Activated CD4-positive, alpha-beta T cell treated with anti-CD3 and anti-CD28 coated beads for 24 hours (primary cell): ENCODE measurements at regions not wholly inside any gene's neighbourhood (a gene's known extent, or its start where the extent isn't known, plus 50 kb on each side); places are given as distances from the start of the nearest gene placed in this dataset.

Experiments
- DNase-seq, 2 donors: peaks; one replicate each; pipeline ENCODE4 v3.0.0-alpha.2; 2020; ENCODE audit warnings: low read depth in 2 of 2

DNA sequence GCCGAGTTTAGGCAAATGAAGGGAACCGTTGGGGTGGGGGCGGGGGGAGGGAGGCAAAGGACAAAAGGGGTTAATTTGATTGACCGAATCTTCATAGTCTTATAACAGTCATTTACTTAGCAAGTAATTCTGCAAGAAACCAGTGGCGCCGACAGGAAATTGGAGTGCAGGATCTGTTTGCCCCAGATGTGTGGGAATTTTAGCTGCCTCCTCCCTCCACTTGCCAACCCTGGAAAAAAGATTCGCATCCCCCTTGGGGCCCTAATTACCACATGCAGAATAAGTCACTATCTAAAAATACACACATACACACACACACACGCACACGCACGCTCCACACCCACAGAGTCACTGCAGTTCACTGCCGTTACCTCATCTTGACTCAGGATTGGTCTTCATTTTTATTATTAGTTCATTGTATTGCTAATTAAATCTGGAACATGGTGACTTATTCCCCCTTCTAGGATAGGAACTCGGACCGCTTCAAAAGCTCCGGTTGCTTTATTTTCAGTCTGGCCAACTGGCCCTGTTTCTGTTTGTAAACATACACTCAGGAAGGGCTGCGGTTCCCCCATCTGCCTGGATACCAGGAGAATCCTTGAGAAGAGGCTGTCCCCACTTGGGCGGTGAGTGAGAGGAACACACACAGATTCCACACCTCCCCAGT, 241.6 kb upstream of the SALL1 start:
- no peak for DNase-seq

DNA sequence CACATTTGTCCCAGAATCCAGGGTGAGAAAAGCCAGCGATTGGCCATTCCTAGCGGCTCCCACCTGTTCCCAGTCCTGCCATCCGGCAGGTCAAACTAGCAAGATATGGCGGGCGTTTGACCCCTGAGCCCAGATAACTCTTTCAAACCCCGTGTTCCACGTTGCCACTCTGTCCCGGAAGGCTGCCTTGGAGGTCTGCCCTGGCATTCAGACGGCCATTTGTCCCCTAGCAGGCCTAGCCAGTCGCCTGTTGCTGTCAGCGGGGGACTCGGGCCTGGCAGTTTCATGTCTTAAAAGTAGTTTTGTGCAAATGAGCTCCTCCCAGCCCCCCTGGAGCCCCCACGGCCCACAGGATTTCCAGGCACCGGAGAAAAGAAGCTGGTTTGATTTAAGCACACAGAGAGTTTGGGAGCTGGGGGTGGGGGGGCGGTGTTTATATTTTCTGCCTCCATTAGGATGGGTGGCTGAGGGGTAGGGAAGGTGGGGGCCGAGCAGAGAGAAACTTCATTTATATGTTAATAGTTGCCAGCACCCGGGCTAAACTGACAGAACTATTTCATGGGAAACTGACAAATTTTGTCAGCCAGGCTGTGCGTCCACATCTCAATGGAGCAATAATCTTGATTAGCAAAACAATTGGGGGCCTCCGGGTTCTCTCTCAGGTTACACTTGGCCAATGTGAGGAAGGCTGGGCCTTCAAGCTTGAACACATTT, 240.9 kb upstream of the SALL1 start:
- DNase-seq = no peak

DNA sequence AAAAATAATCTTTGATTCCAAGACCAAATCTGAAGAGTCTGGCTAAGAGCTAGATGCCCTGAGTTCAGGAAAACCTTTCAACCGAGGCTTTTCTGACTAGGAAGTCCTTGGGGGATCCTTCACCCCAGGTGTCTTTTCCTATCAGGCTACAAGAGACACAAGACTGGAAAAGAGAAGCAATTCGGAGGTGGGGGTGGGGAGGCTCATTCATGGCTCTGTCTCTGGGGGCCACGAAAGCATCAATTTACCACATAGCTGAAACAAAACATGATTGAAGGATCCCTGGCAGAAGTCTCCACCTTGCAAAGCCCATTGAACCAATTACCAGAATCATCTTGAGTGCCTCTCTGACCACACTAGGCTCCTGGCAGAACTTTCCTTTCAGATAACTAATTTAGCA, 239.8 kb upstream of the SALL1 start:
- no peak for DNase-seq

DNA sequence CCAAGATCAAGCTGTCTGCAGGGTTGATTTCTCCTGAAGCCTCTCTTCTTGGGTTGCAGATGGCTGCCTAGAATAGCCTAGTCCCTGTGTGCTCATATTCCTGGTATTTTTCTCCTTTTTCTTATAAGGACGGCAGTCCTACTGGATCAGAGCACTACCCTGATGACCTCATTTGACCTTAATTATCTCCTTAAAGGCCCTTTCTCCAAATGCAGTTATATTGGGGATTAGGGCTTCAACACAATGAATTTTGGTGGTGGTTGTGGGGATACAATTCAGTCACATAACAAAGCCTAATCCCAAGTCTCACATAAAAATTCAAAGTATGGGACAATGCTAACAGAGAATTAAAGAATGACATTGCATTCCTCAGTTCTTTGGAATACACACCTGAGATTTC, 238.8 kb upstream of the SALL1 start:
- no peak for DNase-seq

DNA sequence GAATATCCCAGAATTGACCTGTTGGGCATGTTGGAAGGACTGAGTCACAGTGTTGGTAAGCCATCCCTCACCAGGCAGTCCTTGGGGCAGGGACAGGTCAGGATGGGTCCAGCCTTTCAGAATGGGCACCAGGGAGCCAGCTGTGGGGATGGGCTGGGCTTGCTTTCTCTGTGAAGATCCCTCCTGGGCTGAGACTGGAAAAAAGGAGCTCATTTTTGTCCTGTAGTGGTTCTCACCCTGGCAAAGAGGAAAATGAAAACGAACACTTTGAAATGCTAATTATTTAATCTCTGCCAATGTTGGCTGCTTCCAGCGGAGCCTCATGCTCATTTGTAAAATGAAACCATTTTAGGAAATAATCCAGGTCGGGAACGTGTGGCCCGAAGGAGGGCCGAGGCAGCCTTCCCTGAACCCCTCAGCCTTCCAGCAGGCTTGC, 237.5 kb upstream of the SALL1 start:
- DNase-seq = no peak

DNA sequence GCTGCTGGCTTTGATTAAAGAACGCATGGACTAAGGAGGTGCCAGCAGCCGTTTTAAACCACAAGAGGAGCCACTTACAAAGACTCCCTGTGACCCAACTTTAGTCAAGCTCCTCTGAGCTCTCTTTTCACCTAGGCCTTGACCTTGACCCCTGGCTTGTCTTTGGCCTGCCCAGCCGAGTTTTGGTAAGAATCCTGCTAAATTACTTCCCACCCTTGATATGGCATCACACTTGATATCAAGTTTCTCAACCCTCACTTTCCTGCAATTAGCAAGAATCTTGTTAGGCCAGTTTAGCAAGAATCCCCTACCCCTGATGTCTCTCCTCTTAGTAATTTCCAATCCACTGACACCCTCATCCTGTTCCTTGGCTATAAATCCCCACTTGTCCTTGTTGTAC, 232.8 kb upstream of the SALL1 start:
- no peak for DNase-seq

DNA sequence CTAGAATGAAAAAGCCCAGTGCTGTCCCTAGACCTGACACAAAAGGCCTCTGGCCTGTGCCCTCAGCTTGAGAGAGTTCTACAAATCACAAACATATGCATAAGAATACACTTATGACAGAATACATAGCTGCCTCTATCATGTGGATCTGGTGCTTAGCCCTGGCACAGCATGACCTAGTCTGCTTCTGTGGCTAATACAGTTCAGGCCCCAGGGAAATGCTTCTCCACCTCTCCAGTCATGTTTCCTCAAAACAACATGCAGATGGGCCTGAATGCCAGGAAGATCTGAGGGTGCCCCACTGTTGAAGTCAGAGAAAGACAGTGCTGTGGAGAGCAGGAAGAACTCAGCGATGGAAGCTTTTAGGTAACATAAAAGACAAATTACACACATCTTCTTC, 231.9 kb upstream of the SALL1 start:
- DNase-seq = no peak

DNA sequence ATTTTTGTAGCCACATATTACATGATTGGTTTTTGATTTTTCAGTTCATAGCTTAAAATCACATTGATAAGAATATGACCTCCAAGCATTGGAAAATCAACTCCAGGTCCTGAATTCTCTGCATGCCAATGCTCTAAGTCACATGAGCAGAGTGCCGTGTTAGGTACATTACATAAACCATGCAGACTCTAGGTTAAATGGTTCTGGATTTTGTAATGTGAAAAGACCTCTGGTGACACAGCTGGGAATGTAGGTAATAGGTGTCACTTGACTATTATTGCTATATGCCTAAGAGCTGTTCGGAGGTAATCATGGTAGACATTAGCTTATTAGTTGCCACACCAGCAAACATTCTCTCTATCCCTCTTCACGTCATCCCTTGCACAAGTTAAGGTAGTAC, 231.1 kb upstream of the SALL1 start:
- DNase-seq = no peak

DNA sequence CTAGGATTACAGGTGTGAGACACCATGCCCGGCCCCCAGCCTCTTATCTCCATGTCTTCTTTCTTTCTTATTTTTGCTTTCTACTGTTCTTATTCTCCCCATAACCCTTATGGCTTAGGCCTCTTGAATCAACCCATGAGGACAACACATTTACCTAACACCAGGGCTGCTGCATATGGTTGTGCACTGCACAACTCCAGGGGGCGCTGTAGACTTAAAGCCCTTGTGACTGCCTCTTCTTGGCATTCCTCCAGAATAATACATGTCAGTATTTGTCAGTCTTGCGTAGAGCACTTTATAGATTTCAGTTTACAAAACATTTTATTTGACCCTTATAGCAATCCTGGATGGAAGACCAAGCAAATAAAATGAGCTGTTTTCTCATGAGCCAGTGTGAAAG, 225.0 kb upstream of the SALL1 start:
- no peak for DNase-seq

DNA sequence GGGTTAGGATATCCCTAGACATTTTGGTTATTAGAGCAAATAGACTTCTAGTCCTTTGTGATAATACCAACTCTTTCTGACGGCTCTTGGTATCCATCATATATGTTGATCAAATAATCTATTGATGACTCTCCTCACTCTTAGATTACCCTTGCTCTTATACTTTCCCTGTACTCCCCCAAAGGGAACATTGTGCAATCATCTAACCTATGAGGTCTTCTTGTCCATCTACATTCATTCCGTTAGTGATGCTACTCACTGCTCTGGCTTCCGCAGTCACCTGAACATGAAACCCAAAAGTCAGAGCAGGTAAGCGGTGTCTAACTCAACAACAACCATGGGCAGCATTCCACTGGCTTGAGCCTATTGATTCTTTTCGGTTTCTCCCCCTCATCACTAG, 223.7 kb upstream of the SALL1 start:
- DNase-seq = no peak

DNA sequence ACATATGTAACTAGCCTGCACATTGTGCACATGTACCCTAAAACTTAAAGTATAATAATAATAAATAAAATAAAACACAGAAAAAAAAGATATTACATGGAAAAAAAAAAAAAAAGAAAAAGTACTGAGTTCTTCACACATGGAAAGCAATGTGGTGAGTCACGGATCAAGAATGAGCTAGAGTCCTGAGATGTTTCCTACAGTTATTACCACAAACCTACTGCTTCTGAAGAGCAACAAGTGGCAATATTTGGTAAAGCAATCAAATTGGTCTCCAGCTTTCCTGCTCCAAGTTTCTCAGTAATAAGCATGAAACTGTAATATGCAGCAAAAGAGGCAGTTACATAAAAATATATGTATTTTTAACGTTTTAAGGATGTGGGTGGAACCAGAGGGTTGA, 223.3 kb upstream of the SALL1 start:
- no peak for DNase-seq

DNA sequence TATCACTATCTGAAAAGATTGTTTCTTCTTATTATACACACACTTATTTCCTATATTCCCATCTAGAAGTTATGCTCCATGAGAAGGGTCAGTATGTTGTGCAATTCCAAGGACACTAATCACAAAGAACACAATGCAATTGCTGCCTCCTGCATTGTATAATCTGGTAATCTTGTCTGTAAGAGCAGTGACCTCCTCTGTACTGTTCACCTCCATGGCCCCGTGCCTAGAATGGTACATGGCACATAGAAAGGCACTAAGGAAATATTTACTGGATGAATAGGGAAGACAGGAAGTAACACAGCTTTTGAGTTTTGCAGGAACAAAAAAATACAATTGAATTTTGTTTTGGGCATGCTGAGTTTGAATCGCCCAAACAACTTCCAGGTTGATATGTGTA, 214.6 kb upstream of the SALL1 start:
- DNase-seq = no peak

DNA sequence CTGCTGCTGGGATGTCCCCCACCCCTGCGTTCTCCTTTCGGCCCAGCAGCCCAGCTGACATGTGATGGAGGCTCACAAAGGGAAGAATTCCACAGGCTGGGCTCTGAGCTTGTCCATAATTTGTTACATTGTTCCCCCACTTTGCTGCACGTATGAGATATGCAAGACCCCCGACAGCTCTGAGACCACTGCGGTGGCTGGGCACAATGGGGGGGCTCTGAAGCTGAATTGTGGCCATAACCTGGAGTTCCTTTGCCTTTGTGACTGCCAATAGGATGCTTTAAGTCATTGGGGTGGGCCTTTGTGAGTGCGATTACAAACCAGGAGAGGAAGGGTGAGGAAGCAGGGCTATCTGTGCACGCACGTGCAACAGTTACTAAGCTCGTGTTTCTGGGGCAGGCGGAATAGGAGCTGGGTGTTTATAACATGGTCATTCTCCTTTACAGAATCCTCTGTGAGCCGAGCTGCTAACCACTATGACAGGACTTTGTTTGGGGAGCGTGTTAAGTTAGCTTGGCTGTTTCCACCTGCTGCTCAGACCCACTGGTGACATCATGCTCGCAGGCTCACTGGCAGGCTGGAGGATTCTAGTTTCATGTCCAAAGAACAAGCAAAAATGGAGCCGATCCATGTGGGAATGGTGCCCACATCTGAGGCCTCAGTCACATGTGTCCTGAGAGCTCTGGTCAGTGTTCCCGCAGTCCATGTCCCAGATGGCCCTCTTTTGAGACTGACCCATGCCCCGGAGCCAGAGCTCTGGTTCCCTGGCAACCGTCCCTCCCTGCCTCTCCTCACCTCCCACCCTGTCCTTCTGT, 208.3 kb upstream of the SALL1 start:
- no peak for DNase-seq

DNA sequence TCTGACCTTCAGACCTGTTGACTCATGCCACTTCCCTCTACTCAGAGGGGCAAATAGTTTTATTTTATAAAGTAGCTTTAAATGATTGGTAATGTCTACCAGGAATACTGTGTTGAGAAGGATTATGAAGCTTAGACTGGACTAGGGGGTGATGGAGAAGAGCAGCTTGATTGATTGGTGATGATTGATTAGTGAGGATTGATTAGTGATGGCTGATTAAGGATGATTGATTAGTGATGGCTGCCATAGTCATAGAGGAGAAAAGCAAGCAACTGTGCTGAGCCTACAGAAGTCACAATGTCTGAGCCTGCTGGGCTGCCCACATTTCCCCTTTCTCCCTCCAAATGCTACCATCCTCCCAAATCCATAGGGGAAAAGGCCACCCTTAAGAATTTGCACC, 206.8 kb upstream of the SALL1 start:
- DNase-seq = no peak

DNA sequence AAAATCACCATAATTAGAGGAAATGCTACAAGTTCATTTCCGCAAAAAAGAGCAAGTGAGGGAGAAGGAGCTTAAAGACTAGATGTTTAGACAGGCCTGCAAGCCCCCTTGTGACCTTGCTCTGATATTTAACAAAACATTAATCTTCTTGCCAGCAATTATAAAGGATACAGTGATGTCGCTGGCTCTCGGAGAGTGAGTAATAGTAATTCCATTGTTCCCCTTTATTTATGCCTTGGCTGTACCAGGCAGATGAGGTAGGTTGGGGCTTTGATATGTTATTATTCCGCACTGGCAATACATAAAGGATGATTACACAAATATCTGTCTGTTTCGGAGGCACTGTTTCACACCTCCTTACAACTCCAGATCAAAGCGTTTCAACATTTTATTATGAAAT, 204.8 kb upstream of the SALL1 start:
- no peak for DNase-seq

DNA sequence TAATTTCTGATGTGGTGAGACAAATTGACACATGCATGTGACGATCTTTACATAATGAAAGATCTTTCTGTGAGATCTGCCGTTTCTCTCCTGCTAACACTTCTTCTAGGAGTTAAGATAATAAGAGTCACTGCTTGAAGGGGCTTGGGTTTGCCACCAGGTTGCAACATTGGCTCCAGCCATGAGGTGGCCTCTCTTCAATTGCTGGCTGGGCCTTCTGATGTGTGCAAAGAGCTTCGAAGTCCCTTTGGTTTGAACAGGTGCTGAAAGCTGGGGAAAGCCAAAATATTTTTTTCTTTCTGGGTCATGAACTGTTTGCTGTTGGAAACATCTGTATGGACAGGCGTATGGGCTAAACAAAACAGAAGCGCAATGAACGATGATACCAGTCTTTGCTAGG, 204.1 kb upstream of the SALL1 start:
- no peak for DNase-seq

DNA sequence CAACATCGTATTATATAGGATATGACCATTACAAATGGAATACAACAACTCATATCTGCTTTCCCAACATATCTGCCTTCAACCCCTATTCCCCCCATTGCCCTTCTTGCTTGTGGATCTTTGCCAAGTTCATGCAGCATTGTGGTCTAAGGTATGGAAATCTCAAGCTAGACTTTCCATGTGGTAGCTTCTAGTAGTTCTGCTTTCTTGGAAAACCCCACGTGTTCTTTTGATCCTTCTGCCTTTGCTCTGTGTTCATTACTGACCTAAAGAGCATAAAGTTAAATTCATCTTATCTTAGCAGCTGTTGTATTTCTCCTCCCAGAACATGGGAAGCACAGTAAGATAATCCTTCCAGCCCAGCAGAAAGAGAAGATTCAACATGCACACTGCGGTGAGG, 202.0 kb upstream of the SALL1 start:
- DNase-seq = no peak

DNA sequence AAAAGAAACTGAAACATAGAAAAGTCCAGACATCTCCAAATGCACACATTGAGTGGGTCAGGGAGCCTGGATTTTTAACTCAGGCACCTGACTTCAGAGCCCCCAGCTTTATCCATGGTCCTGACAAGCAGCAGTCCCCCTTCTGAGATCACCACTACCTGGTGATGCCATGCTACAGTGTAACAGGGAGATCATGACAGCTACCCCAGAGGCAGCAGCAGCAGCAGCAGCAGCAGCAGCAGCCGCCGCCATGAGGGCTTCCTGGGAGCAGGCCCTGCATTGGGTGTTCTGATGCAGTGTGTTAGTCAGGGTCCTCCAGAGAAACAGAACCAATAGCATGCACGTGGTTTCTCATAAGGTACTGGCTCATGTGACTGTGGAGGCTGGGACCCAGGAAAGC, 198.6 kb upstream of the SALL1 start:
- DNase-seq = no peak

DNA sequence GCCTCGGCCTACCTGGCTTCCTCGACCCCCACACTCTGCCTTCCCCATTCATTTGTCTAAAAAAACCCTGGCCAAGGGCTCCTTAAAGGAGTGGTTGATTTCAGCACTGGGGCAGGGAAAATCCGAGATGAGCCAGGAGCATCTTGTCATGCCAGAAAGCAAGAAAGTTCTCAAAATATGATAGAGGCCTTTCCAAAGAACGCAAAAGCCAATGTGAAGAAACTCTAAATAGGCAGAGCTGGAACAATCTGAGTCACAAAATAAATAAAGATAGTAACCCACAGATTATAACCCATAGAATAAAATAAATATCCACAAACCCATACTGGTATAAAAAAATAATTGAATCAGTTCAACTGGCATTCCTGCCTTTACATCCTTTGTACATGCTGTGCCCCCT, 192.3 kb upstream of the SALL1 start:
- no peak for DNase-seq

DNA sequence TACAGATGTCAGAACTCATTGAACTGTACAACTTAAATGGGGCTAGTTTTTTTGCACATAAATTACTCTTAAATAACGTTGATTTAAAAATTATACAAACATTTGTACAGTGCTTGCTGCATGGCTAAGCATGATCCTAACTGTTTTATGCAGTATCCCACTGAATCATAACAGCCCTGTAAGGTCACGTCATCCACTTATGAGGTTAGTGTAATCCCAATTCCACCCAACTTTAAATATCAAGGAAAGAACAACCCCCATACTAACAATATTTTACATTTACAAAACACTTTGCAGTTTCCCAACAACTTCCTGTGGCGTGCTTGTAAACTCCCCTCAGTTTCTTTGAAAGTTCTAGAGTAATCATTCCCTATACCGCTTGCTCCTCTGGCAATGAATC, 190.1 kb upstream of the SALL1 start:
- DNase-seq = no peak

DNA sequence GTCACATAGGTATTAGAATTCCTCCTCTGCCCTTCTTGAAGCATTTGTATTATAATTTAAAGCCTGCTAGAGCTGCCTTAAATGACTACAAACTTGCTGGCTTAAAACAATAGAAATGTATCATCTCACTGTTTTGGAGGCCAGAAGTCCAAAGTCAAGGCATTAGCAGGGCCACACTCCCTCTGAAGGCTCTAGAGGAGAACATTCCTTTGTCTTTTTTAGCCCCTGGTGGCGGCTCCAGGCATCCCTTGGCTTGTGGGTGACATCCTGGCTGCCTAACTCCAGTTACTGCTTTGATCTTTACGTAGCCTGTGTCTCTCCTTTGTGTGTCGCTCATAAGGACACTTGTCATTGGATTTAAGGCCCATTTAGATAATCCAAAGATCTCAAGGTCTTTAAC, 186.6 kb upstream of the SALL1 start:
- no peak for DNase-seq

DNA sequence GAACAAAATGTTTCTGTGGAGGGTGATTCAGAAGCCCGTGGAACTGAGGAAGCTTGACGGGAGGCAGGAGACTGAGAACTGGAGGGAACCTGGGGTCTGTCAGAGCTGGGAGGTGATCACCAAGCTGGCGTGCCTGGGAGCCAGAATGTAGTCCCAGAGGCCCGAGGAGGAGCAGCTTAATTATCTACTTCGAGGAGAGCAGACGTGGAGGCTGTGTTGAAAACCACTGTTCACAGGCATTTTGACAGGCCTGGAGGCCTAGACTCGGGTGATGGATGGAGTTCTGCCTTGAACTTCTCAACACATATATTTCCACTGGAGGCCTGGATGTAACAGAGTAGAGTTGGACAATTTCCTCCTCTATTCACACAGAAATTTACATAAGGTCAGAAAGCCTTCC, 177.7 kb upstream of the SALL1 start:
- no peak for DNase-seq

DNA sequence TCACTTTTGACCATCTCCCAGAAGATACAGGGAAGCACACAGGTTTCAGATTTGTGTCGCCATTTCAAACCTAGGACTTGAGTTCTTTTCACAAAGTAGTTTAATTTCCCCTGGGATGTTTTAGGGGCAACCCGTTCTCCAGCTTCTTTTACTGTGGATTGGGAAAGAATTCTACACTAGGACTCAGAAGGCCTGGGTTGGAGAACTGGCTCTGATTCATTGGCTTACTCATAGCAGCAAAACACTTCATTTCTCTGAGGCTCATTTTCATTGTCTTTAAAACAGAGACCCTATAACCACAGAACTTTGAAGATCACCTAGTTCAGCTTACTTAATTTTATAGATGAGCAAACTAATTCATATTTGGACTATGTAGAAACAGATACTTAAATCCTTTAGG, 175.9 kb upstream of the SALL1 start:
- no peak for DNase-seq
